Testis (tissue), 2 donors: ENCODE measurements at regions not wholly inside any gene's neighbourhood (a gene's known extent, or its start where the extent isn't known, plus 50 kb on each side); places are given as distances from the start of the nearest gene placed in this dataset.

Experiments
- DNase-seq: peaks from one replicate; pipeline ENCODE4 v3.0.0-alpha.2; 2019
- H3K27ac ChIP-seq, 2 donors: fragments of 200-600 bp; sonication (generic); one replicate each; pipeline ENCODE4 v1.5.1; 2019
- H3K27me3 ChIP-seq: fragments of 200-600 bp; sonication (generic); one replicate; pipeline ENCODE4 v1.5.1; 2019
- H3K36me3 ChIP-seq: fragments of 200-600 bp; sonication (generic); one replicate; pipeline ENCODE4 v1.5.1; 2017; ENCODE audit warnings: low read depth; ENCODE audit errors: missing control alignments
- H3K4me1 ChIP-seq: fragments of 200-600 bp; sonication (generic); one replicate; pipeline ENCODE4 v1.5.1; 2019
- H3K4me3 ChIP-seq, 2 donors: fragments of 200-600 bp; sonication (generic); one replicate each; pipeline ENCODE4 v1.5.1; 2017 to 2019
- H3K9me3 ChIP-seq: fragments of 200-600 bp; sonication (generic); one replicate; pipeline ENCODE4 v1.5.1; 2017
- CTCF ChIP-seq, 3 experiments: fragments of 450-650 bp in 2 of 3; fragments of 200-600 bp in 1 of 3; sonication (generic) in 1 of 3; IDR thresholded peaks; one replicate each; pipeline ENCODE4 v1.5.1; 2016 to 2019; ENCODE audit warnings: antibody characterized with exemption in 3 of 3, mild to moderate bottlenecking in 2 of 3, moderate library complexity in 1 of 3
- POLR2A ChIP-seq: fragments of 450-650 bp; IDR thresholded peaks from one replicate; pipeline ENCODE4 v1.6.1; 2017; ENCODE audit warnings: antibody characterized with exemption, mild to moderate bottlenecking, moderate library complexity
- WGBS, 2 donors: methylation state at CpG; one replicate each; pipeline ENCODE4 v1.1.5; 2018; 5-methylcytosine and 5-hydroxymethylcytosine counted together
- intact Hi-C: fragments of 100-400 bp; cut with DNase I; formaldehyde crosslinking; loops from one replicate; pipeline ENCODE4 v1.15.1; 2023; ENCODE audit warnings: low total_unique reads

GRCh38 chr13:44236370-44236769 lies 137.3 kb upstream of the SERP2 start:
- no peak for DNase-seq
- intact Hi-C loops = no loop called here
- 77 to 96% methylated on average over 1 of the region's 1 CpG for WGBS, 2 donors
- Histone ChIP-seq H3K4me1 (peaks cover 14% of the 10 kb centered on the region), H3K4me3 (no peak overlapping the region), H3K27ac (peak overlapping the region; percentile 83 to 94), H3K27me3 (no peaks in the 10 kb centered on the region), H3K9me3 (no peaks in the 10 kb centered on the region), H3K36me3 (no peaks in the 10 kb centered on the region)
- no peak for TF ChIP-seq CTCF (IDR thresholded peaks at IDR 0.05)
- TF ChIP-seq POLR2A = no peak

GRCh38 chr13:44236801-44237207 lies 136.8 kb upstream of the SERP2 start:
- Histone ChIP-seq H3K4me3 (no peak overlapping the region), H3K27me3 (no peaks in the 10 kb centered on the region), H3K9me3 (no peaks in the 10 kb centered on the region), H3K4me1 (peaks cover 14% of the 10 kb centered on the region), H3K27ac (peak overlapping the region; percentile 83 to 94), H3K36me3 (no peaks in the 10 kb centered on the region)
- no peak for DNase-seq
- TF ChIP-seq CTCF (IDR thresholded peaks at IDR 0.05) = no peak
- no peak for TF ChIP-seq POLR2A
- 42 to 61% methylated on average over 5 of the region's 5 CpGs for WGBS, 2 donors
- intact Hi-C loops = no loop called here

- no peaks in the 10 kb centered on the region for H3K36me3 ChIP-seq
- DNase-seq = peak; percentile 79
- no peaks in the 10 kb centered on the region for H3K9me3 ChIP-seq
- intact Hi-C loops = no loop called here
- 30 to 31% methylated on average over 4 of the region's 4 CpGs for WGBS, 2 donors
- TF ChIP-seq CTCF (IDR thresholded peaks at IDR 0.05) (no peak), POLR2A (no peak)
- peak overlapping the region; percentile 83 to 94 for H3K27ac ChIP-seq
- H3K27me3 ChIP-seq = no peaks in the 10 kb centered on the region
- no peak overlapping the region for H3K4me3 ChIP-seq
- H3K4me1 ChIP-seq = peaks cover 14% of the 10 kb centered on the region
These were observed 136.3 kb upstream of the SERP2 start for GRCh38 chr13:44237276-44237767.

- Histone ChIP-seq H3K27ac (peak overlapping the region; percentile 58 to 94), H3K27me3 (no peaks in the 10 kb centered on the region), H3K36me3 (no peaks in the 10 kb centered on the region), H3K9me3 (no peaks in the 10 kb centered on the region), H3K4me3 (no peak overlapping the region), H3K4me1 (peaks cover 14% of the 10 kb centered on the region)
- 56 to 68% methylated on average over 4 of the region's 4 CpGs for WGBS, 2 donors
- TF ChIP-seq POLR2A (no peak), CTCF (IDR thresholded peaks at IDR 0.05) (no peak)
- no peak for DNase-seq
- intact Hi-C loops = no loop called here
These were observed 135.7 kb upstream of the SERP2 start for GRCh38 chr13:44237881-44238421.

- intact Hi-C loops = no loop called here
- no peaks in the 10 kb centered on the region for H3K9me3 ChIP-seq
- TF ChIP-seq POLR2A (no peak), CTCF (IDR thresholded peaks at IDR 0.05) (no peak)
- peaks cover 14% of the 10 kb centered on the region for H3K4me1 ChIP-seq
- no peak overlapping the region for H3K4me3 ChIP-seq
- no peak overlapping the region for H3K27ac ChIP-seq
- WGBS, 2 donors = 97 to 98% methylated on average over 1 of the region's 1 CpG
- no peaks in the 10 kb centered on the region for H3K27me3 ChIP-seq
- DNase-seq = no peak
- no peaks in the 10 kb centered on the region for H3K36me3 ChIP-seq
These were observed 132.9 kb upstream of the SERP2 start for GRCh38 chr13:44240611-44241145.
